NT2/D1 (cell line): ENCODE measurements at regions not wholly inside any gene's neighbourhood (a gene's known extent, or its start where the extent isn't known, plus 50 kb on each side); places are given as distances from the start of the nearest gene placed in this dataset.
"Not testable (repeated sequence)": the region's sequence is repeated elsewhere in the genome, so short reads cannot be mapped to it uniquely, and the experiment has no call there.

Experiments
- DNase-seq: peaks from one replicate; pipeline ENCODE4 v3.0.0-alpha.2; 2011; ENCODE audit warnings: low read depth, low spot score
- H3K27me3 ChIP-seq: 2 replicates; pipeline ENCODE4 v1.6.0; 2011; ENCODE audit warnings: mild to moderate bottlenecking; ENCODE audit not compliant: insufficient read length, insufficient read depth
- H3K36me3 ChIP-seq: 2 replicates; pipeline ENCODE4 v1.6.1; 2011; ENCODE audit warnings: mild to moderate bottlenecking, low read length, mixed read lengths; ENCODE audit not compliant: insufficient read depth, insufficient read length
- H3K4me1 ChIP-seq: 2 replicates; pipeline ENCODE4 v1.5.1; 2011; ENCODE audit not compliant: insufficient read depth, insufficient read length
- H3K4me3 ChIP-seq: 2 replicates; pipeline ENCODE4 v1.5.1; 2011; ENCODE audit warnings: low read depth; ENCODE audit not compliant: insufficient read length
- H3K9ac ChIP-seq: 2 replicates; pipeline ENCODE4 v1.6.0; 2011; ENCODE audit warnings: low read depth; ENCODE audit not compliant: insufficient read length
- H3K9me3 ChIP-seq: 2 replicates; pipeline ENCODE4 v1.5.1; 2011; ENCODE audit warnings: mild to moderate bottlenecking, low read length; ENCODE audit not compliant: insufficient read depth
- SUZ12 ChIP-seq: IDR thresholded peaks from 2 replicates; pipeline ENCODE4 v1.6.1; 2011; ENCODE audit not compliant: insufficient read length, insufficient read depth; ENCODE audit errors: extremely low read depth
- YY1 ChIP-seq: IDR thresholded peaks from 2 replicates; pipeline ENCODE4 v1.6.1; 2011; ENCODE audit not compliant: insufficient read length, insufficient read depth
- ZNF274 ChIP-seq: IDR thresholded peaks from 2 replicates; pipeline ENCODE4 v1.6.1; 2011; ENCODE audit warnings: mild to moderate bottlenecking, low read depth, low read length

DNA sequence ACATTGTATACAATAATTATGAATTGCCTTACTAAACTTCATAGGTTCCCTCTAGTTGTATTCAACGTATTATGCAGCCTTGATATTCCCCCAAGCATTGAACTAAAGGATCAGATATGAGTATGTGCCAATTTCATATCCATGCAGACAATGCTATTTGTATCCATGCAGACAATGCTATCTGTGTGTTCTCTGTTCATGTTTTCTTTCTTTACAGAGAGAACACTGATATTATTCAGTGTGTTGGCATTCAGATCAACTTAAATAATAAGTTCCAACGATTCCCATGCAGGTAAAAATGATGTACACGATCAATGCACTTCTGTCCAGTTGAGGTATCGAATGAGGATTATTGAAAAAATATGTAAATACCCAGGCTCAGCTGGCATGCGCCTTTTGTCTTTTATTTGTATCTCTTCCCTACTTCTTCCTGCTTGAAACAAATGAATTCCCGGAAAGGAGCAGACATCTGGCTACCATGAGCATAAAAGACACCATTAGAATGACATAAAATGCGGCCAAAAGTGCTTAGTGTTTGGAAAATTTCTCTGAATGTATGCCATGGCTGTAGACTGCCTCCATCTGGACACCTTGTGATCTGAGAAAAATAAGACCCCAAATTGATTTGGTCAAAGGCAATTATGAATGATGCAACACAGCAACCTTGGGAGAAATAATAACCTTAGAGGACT, 731.5 kb downstream of the SLITRK1 start:
- Histone ChIP-seq H3K27me3 (no peaks in the 10 kb centered on the region), H3K4me1 (no peaks in the 10 kb centered on the region), H3K9ac (no peak overlapping the region), H3K36me3 (no peaks in the 10 kb centered on the region), H3K9me3 (no peaks in the 10 kb centered on the region), H3K4me3 (no peak overlapping the region)
- no peak for TF ChIP-seq SUZ12
- no peak for TF ChIP-seq YY1
- no peak for TF ChIP-seq ZNF274
- DNase-seq = no peak

DNA sequence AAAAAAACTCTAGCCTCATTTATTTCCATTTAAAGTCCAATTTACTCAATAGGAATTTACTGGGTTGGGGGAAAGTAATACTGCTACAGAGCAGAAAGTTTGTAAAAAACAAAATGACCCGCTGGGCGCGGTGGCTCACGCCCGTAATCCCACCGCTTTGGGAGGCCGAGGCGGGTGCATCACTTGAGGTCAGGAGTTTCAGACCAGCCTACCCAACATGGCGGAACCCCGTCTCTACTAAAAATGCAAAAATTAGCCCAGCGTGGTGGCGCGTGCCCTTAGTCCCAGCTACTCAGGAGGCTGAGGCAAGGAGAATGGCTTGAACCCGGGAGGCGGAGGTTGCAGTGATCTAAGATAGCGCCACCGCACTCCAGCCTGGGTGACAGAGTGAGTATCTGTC, 745.6 kb downstream of the SLITRK1 start:
- Histone ChIP-seq H3K4me3 (no peak overlapping the region), H3K4me1 (no peaks in the 10 kb centered on the region), H3K27me3 (no peaks in the 10 kb centered on the region), H3K36me3 (no peaks in the 10 kb centered on the region), H3K9ac (no peak overlapping the region), H3K9me3 (no peaks in the 10 kb centered on the region)
- no peak for DNase-seq
- no peak for TF ChIP-seq SUZ12
- TF ChIP-seq ZNF274 = no peak
- no peak for TF ChIP-seq YY1

DNA sequence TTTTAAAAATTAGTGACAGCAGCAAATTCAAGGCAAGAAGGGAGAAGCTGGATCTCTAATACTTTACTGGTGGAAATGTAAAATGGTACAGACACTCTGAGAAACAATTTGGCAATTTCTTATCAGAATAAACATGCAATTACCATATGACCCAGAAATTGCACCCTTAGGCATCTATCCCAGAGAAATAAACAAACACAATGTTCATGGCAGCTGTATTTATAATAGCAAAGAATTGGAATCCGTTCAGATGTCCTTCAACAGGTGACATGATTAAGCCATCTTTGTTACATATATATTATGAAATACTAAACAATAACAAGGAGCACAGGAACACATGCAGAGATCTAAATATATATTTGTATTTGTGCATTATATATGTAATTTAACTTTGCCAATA, 756.5 kb downstream of the SLITRK1 start:
- no peaks in the 10 kb centered on the region for H3K9me3 ChIP-seq
- no peaks in the 10 kb centered on the region for H3K36me3 ChIP-seq
- H3K4me3 ChIP-seq = no peak overlapping the region
- no peak for DNase-seq
- H3K4me1 ChIP-seq = no peaks in the 10 kb centered on the region
- H3K9ac ChIP-seq = no peak overlapping the region
- H3K27me3 ChIP-seq = no peaks in the 10 kb centered on the region
- TF ChIP-seq YY1 (no peak), SUZ12 (no peak), ZNF274 (no peak)

DNA sequence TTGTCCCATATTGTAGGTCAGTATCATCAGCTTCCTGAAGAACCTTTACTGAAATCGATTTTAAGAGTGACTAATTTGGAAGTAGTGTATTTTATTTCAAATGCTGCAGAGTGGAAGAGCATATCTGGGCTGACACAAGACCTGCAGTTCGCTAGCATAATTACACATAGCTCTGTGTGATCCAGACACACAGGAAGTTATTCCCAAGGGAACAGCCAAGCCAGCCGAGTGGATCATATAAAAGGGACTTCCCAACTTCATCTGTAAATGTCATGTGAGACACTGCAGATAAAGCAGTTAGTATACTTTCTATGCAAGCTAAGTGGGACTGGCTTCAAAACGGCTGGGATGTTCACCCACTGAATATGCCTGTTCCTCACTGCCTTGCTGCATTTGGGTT, 760.4 kb downstream of the SLITRK1 start:
- H3K9me3 ChIP-seq = no peaks in the 10 kb centered on the region
- H3K4me1 ChIP-seq = no peaks in the 10 kb centered on the region
- no peaks in the 10 kb centered on the region for H3K36me3 ChIP-seq
- DNase-seq = no peak
- H3K27me3 ChIP-seq = no peaks in the 10 kb centered on the region
- no peak overlapping the region for H3K9ac ChIP-seq
- TF ChIP-seq SUZ12 (no peak), ZNF274 (no peak), YY1 (no peak)
- H3K4me3 ChIP-seq = no peak overlapping the region

DNA sequence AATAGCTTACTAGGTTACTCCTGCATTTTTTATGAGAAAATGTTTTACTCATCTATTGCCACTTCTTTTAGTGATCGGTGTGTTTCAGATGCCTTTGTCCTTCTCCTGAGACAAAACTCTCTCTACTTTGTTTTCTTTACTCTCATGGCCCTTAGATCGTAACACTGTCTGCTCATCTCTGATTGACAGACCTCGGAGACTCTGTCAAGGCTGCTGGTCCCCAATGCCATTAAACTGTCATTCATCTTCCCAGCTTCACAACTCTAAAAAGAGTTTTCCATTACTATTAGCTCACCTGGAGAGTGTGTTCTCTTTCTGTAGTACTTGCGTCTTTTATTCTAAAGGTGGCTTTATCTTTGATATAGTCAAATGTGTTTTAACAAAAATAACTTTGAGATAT, 765.2 kb downstream of the SLITRK1 start:
- no peak overlapping the region for H3K4me3 ChIP-seq
- no peak for DNase-seq
- TF ChIP-seq YY1 = no peak
- TF ChIP-seq ZNF274 = no peak
- TF ChIP-seq SUZ12 = no peak
- H3K36me3 ChIP-seq = no peaks in the 10 kb centered on the region
- no peaks in the 10 kb centered on the region for H3K27me3 ChIP-seq
- no peaks in the 10 kb centered on the region for H3K4me1 ChIP-seq
- H3K9ac ChIP-seq = no peak overlapping the region
- no peaks in the 10 kb centered on the region for H3K9me3 ChIP-seq

DNA sequence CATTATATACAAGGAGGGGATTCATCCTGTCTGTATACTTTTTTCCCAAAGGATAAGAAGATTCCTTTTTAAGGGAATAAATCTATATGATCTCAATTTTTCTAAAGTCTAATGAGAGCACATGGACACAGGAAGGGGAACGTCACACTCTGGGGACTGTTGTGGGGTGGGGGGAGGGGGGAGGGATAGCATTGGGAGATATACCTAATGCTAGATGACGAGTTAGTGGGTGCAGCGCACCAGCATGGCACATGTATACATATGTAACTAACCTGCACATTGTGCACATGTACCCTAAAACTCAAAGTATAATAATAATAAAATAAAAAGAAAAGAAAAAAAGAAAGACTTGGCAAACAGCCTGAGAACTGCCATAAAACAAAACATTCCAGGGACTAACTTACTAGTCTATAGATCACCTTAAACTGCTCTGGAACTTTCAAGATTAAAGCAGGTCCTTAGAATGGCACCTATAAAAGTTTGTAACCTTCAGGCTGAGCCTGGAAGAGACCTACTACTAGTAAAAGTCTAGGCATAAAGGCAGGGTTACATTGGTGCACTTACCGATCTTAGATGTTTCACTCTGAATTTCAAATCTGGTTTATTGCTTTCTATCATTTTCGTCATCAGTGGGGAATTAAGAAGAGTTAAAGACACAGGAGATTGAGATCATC, 780.6 kb downstream of the SLITRK1 start:
- not testable (repeated sequence) for H3K9me3 ChIP-seq, H3K36me3 ChIP-seq, H3K4me3 ChIP-seq, H3K9ac ChIP-seq, H3K27me3 ChIP-seq, DNase-seq, H3K4me1 ChIP-seq

DNA sequence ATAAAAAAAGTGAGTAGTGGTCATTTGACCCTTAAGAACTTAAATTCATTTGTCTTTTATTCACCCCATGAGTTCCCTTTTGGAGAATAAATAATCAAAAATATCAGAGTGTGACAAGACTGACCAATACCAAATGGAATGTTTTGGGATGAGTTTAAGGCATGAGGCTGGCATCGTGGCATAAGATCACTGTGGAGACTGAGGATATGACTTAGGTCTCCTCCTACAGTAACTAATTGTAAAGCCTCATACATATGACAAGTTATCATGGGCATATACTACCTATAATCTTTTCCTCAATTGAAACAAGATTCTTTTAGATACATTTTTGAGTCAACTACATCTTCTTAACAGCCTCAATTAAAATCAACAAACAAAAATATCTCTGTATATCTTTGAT, 782.0 kb downstream of the SLITRK1 start:
- DNase-seq = no peak
- H3K9ac ChIP-seq = no peak overlapping the region
- H3K4me1 ChIP-seq = no peaks in the 10 kb centered on the region
- no peaks in the 10 kb centered on the region for H3K36me3 ChIP-seq
- H3K4me3 ChIP-seq = no peak overlapping the region
- H3K27me3 ChIP-seq = no peaks in the 10 kb centered on the region
- H3K9me3 ChIP-seq = no peaks in the 10 kb centered on the region
- TF ChIP-seq SUZ12 = no peak
- TF ChIP-seq YY1 = no peak
- no peak for TF ChIP-seq ZNF274
